IMR-90 (cell line): ENCODE measurements at regions not wholly inside any gene's neighbourhood (a gene's known extent, or its start where the extent isn't known, plus 50 kb on each side); places are given as distances from the start of the nearest gene placed in this dataset.

Source experiments
- ATAC-seq: fragments of 200-7000 bp; cut with Tn5 transposase; 2 replicates; pipeline ENCODE4 v1.9.1; 2020; ENCODE audit warnings: low read depth, mild to moderate bottlenecking, moderate library complexity
- BruUV-seq: library from RNA; stranded (reverse); fragments of 400-500 nt; replicated peaks from 2 replicates; lab custom pipeline; 2021; lab: Mats Ljungman, UMichigan
- CTCF ChIA-PET: fragments of 300-600 bp; formaldehyde crosslinking; extraction: SDS; loops from one replicate; lab custom pipeline; 2021; ENCODE audit warnings: antibody characterized with exemption; lab: Yijun Ruan, JAX
- POLR2A ChIA-PET: fragments of 300-600 bp; sonication (Branson Sonifier 250); formaldehyde crosslinking; loops from one replicate; lab custom pipeline; 2022; ENCODE audit warnings: antibody characterized with exemption; ENCODE audit not compliant: unreplicated experiment; lab: Charles Lee
- DNase-seq: peaks from one replicate; pipeline ENCODE4 v3.0.0; 2013
- H2AFZ ChIP-seq: replicated peaks from 2 replicates; pipeline ENCODE3; 2013; ENCODE audit warnings: low read length, mild to moderate bottlenecking; ENCODE audit not compliant: poor library complexity
- H2AK5ac ChIP-seq: 2 replicates; pipeline ENCODE4 v1.6.1; 2013; ENCODE audit warnings: low read depth, low read length, inconsistent platforms
- H2AK9ac ChIP-seq: replicated peaks from 2 replicates; pipeline ENCODE3; 2013; ENCODE audit warnings: mild to moderate bottlenecking, low read depth, low read length, moderate library complexity; ENCODE audit not compliant: poor library complexity
- H2BK120ac ChIP-seq: 2 replicates; pipeline ENCODE4 v1.6.1; 2013; ENCODE audit warnings: low read depth, low read length, inconsistent platforms
- H2BK15ac ChIP-seq: 3 replicates; pipeline ENCODE4 v1.6.1; 2013; ENCODE audit warnings: low read depth, low read length, inconsistent platforms
- H2BK20ac ChIP-seq: 2 replicates; pipeline ENCODE4 v1.6.1; 2013; ENCODE audit warnings: low read depth, mild to moderate bottlenecking, inconsistent platforms, low read length, moderate library complexity
- H2BK5ac ChIP-seq: 2 replicates; pipeline ENCODE4 v1.6.1; 2013; ENCODE audit warnings: mild to moderate bottlenecking, low read depth, low read length, inconsistent platforms; ENCODE audit not compliant: poor library complexity, severe bottlenecking
- H3K14ac ChIP-seq: replicated peaks from 2 replicates; pipeline ENCODE4 v1.6.1; 2013; ENCODE audit warnings: low read depth, low read length, inconsistent platforms
- H3K18ac ChIP-seq: 2 replicates; pipeline ENCODE4 v1.6.1; 2013; ENCODE audit warnings: low read depth, low read length, control low read depth
- H3K23ac ChIP-seq: 2 replicates; pipeline ENCODE4 v1.6.1; 2013; ENCODE audit warnings: low read depth, low read length, inconsistent platforms
- H3K27ac ChIP-seq: 2 replicates; pipeline ENCODE4 v1.5.1; 2013; ENCODE audit warnings: mild to moderate bottlenecking, control low read depth, low read length; ENCODE audit not compliant: insufficient read depth
- H3K27me3 ChIP-seq: 2 replicates; pipeline ENCODE4 v1.6.1; 2013; ENCODE audit warnings: low read length; ENCODE audit not compliant: control insufficient read depth, insufficient read depth
- H3K36me3 ChIP-seq: 2 replicates; pipeline ENCODE4 v1.6.1; 2013; ENCODE audit warnings: low read length, mixed read lengths; ENCODE audit not compliant: control insufficient read depth, insufficient read depth
- H3K4ac ChIP-seq: 2 replicates; pipeline ENCODE4 v1.6.1; 2013; ENCODE audit warnings: low read depth, low read length, inconsistent platforms
- H3K4me1 ChIP-seq: 2 replicates; pipeline ENCODE4 v1.6.1; 2013; ENCODE audit warnings: low read length, mixed read lengths; ENCODE audit not compliant: control insufficient read depth, insufficient read depth
- H3K4me2 ChIP-seq: 2 replicates; pipeline ENCODE4 v1.6.1; 2013; ENCODE audit warnings: low read depth, mild to moderate bottlenecking, control low read depth, low read length, moderate library complexity
- H3K4me3 ChIP-seq: 2 replicates; pipeline ENCODE4 v1.5.1; 2013; ENCODE audit warnings: low read depth, mild to moderate bottlenecking, control low read depth, low read length, moderate library complexity; ENCODE audit not compliant: insufficient read depth
- H3K56ac ChIP-seq: 2 replicates; pipeline ENCODE4 v1.6.1; 2013; ENCODE audit warnings: low read length, inconsistent platforms; ENCODE audit not compliant: insufficient read depth; ENCODE audit errors: extremely low read depth
- H3K79me1 ChIP-seq, 2 experiments: 2 replicates each; pipeline ENCODE4 v1.6.1; 2013; ENCODE audit warnings: low read length in 2 of 2, inconsistent platforms in 1 of 2, low read depth in 1 of 2
- H3K9ac ChIP-seq: 2 replicates; pipeline ENCODE4 v1.6.1; 2013; ENCODE audit warnings: low read depth, low read length, control low read depth
- H3K9me1 ChIP-seq: 2 replicates; pipeline ENCODE4 v1.6.1; 2013; ENCODE audit warnings: low read length, inconsistent platforms; ENCODE audit not compliant: insufficient read depth
- H3K9me3 ChIP-seq: 2 replicates; pipeline ENCODE4 v1.6.1; 2013; ENCODE audit warnings: low read length; ENCODE audit not compliant: control insufficient read depth, insufficient read depth
- H4K20me1 ChIP-seq: 2 replicates; pipeline ENCODE4 v1.6.1; 2013; ENCODE audit warnings: low read length, inconsistent platforms; ENCODE audit not compliant: insufficient read depth
- H4K5ac ChIP-seq: 2 replicates; pipeline ENCODE4 v1.6.1; 2013; ENCODE audit warnings: mild to moderate bottlenecking, low read depth, low read length, control low read depth
- H4K8ac ChIP-seq, 2 experiments: 2 replicates each; pipeline ENCODE4 v1.6.1; 2013; ENCODE audit warnings: low read depth in 2 of 2, low read length in 2 of 2, control low read depth in 1 of 2, inconsistent platforms in 1 of 2
- H4K91ac ChIP-seq: 2 replicates; pipeline ENCODE4 v1.6.1; 2013; ENCODE audit warnings: low read depth, low read length, inconsistent platforms; ENCODE audit not compliant: insufficient read depth
- CEBPB ChIP-seq: IDR thresholded peaks from 2 replicates; pipeline ENCODE4 v1.6.1; 2012; ENCODE audit warnings: low read depth, low read length, improper control_type of control experiment
- WGBS, 2 experiments: methylation state at CpG; one replicate each; pipeline versions ENCODE4 v1.1.5 to v1.1.7; 2013; ENCODE audit warnings: missing lambda C conversion rate in 2 of 2; ENCODE audit not compliant: insufficient read length in 1 of 2; ENCODE audit errors: extremely low coverage in 2 of 2; 5-methylcytosine and 5-hydroxymethylcytosine counted together
- dilution Hi-C: fragments of 300-500 bp; cut with HindIII; formaldehyde crosslinking; loops from one replicate; pipeline ENCODE4 v1.14.3; 2018; ENCODE audit warnings: low sequenced_read_pairs; ENCODE audit not compliant: unreplicated experiment
- in situ Hi-C: fragments of 300-500 bp; cut with MboI; formaldehyde crosslinking; loops from 3 replicates; pipeline ENCODE4 v1.14.3; 2019; ENCODE audit warnings: low sequenced_read_pairs, inconsistent platforms, mixed read lengths
- intact Hi-C: fragments of 100-400 bp; cut with micrococcal nuclease; formaldehyde crosslinking; loops from 2 replicates; pipeline ENCODE4 v1.10.0; 2022

GRCh38 chr1:166351676-166352075 is 184.9 kb upstream of the FAM78B start:
- Histone ChIP-seq H2BK5ac (no peak overlapping the region), H3K4me2 (no peak overlapping the region), H2BK15ac (no peak overlapping the region), H2BK20ac (no peak overlapping the region), H2AK5ac (no peak overlapping the region), H3K9me1 (no peaks in the 10 kb centered on the region), H3K56ac (no peak overlapping the region), H2AK9ac (no peak overlapping the region), H4K91ac (no peak overlapping the region), H3K27me3 (no peaks in the 10 kb centered on the region), H3K9ac (no peak overlapping the region), H3K4me1 (no peaks in the 10 kb centered on the region), H3K79me1 (no peaks in the 10 kb centered on the region), H3K14ac (no peak overlapping the region), H3K36me3 (no peaks in the 10 kb centered on the region), H2AFZ (no peak overlapping the region), H2BK120ac (no peak overlapping the region), H3K4me3 (no peak overlapping the region), H4K5ac (no peak overlapping the region), H3K23ac (no peak overlapping the region), H4K8ac (no peak overlapping the region), H3K9me3 (peaks cover 11% of the 10 kb centered on the region), H3K18ac (no peak overlapping the region), H3K27ac (no peak overlapping the region), H4K20me1 (no peaks in the 10 kb centered on the region), H3K4ac (no peak overlapping the region)
- no TSS peak for BruUV-seq
- WGBS, 2 experiments = no CpG with 5 or more reads among the region's 1 CpG
- CTCF ChIA-PET = no interaction called here
- no peak for TF ChIP-seq CEBPB
- POLR2A ChIA-PET = interaction anchor here (0.6 kb wide), 1 partner anchor 31 kb away, joined by 4 read pairs; no protein-coding TSS in a partner anchor
- no peak for ATAC-seq
- DNase-seq = no peak
- in situ Hi-C loops = no loop called here
- intact Hi-C loops = no loop called here
- dilution Hi-C loops = no loop called here
